ENCODE measurements at regions not wholly inside any gene's neighbourhood (a gene's known extent, or its start where the extent isn't known, plus 50 kb on each side); places are given as distances from the start of the nearest gene placed in this dataset.

DNA sequence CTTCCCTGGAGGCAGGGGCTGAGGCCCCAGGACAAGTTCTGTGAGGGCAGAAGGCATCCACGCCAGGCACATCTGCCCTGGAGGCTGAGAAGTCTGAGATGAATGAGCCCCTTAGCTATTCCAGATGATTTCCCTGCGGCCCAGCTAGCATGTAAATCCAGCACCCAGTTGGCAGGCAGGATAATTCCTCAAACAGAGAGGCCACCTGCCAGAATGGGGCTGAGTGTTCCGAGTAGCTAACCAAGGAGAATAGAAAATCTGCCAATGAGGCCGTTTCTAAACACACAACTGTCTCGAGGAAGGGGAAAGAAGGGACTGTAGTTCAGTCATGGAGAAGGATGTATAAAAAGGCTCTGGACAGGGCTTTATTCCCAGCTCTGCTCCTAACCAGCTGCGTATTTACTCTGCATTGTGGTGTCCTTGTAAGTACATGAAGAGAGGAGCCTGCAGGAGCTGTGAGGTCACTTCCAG is 211.4 kb upstream of the CDYL start:
- TF ChIP-seq EZH2 (IDR thresholded peaks at IDR 0.05) (no peak), POLR2AphosphoS5 (IDR thresholded peaks at IDR 0.05; ENCODE audit: borderline replicate concordance, low read depth, low read length) (no peak), FOXP2 (optimal IDR thresholded peaks at IDR 0.05; ENCODE audit: control extremely low read depth, extremely low read length, insufficient read depth) (no peak)

Data from SK-N-MC (cell line).